ENCODE measurements at regions not wholly inside any gene's neighbourhood (a gene's known extent, or its start where the extent isn't known, plus 50 kb on each side); places are given as distances from the start of the nearest gene placed in this dataset.
"Not testable (repeated sequence)": the region's sequence is repeated elsewhere in the genome, so short reads cannot be mapped to it uniquely, and the experiment has no call there.

GRCh38 chr13:47873319-47873718 lies 127.8 kb downstream of the SUCLA2 start:
- not testable (repeated sequence) for TF ChIP-seq CTCF (IDR thresholded peaks at IDR 0.05; ENCODE audit: insufficient read depth, low read length, poor library complexity, severe bottlenecking); EZH2phosphoT487 (conservative IDR thresholded peaks at IDR 0.05; ENCODE audit: low read length)
